DND-41 (cell line): ENCODE measurements at regions not wholly inside any gene's neighbourhood (a gene's known extent, or its start where the extent isn't known, plus 50 kb on each side); places are given as distances from the start of the nearest gene placed in this dataset.

Source experiments
- CTCF ChIP-seq: IDR thresholded peaks from 2 replicates; pipeline ENCODE4 v1.5.1; 2012; ENCODE audit warnings: borderline replicate concordance, low read length, moderate library complexity, mild to moderate bottlenecking; ENCODE audit not compliant: poor library complexity, severe bottlenecking; ENCODE audit errors: extremely low read depth
- EZH2 ChIP-seq: IDR thresholded peaks from 3 replicates; pipeline ENCODE4 v1.6.1; 2012; ENCODE audit warnings: borderline replicate concordance, low read depth, mild to moderate bottlenecking, moderate library complexity, low read length, inconsistent platforms; ENCODE audit not compliant: severe bottlenecking

- TF ChIP-seq EZH2 (no peak), CTCF (no peak)
These were observed 90.0 kb downstream of the FGF18 start for GRCh38 chr5:171509467-171509866.
